Dendritic cell treated with granulocyte-macrophage colony-stimulating factor and Interleukin-4, amounts not matched to agents 40 ng/mL and 50 ng/mL, for 4 days (primary cell): ENCODE measurements at regions not wholly inside any gene's neighbourhood (a gene's known extent, or its start where the extent isn't known, plus 50 kb on each side); places are given as distances from the start of the nearest gene placed in this dataset.

Source experiments
- H3K27ac Mint-ChIP-seq: one replicate; pipeline ENCODE4 v1.8.0; 2022; ENCODE audit warnings: mild to moderate bottlenecking, mixed read lengths
- H3K27me3 Mint-ChIP-seq: one replicate; pipeline ENCODE4 v1.8.0; 2022; ENCODE audit warnings: mild to moderate bottlenecking, mixed read lengths
- H3K36me3 Mint-ChIP-seq: one replicate; pipeline ENCODE4 v1.8.0; 2022; ENCODE audit warnings: low read depth, mixed read lengths
- H3K4me1 Mint-ChIP-seq: one replicate; pipeline ENCODE4 v1.8.0; 2022; ENCODE audit warnings: low read depth, mixed read lengths
- H3K4me3 Mint-ChIP-seq: one replicate; pipeline ENCODE4 v1.8.0; 2022; ENCODE audit warnings: mild to moderate bottlenecking, moderate library complexity, mixed read lengths
- H3K9me3 Mint-ChIP-seq: one replicate; pipeline ENCODE4 v1.8.0; 2022; ENCODE audit warnings: mixed read lengths
- intact Hi-C: fragments of 100-400 bp; cut with micrococcal nuclease; formaldehyde crosslinking; loops from one replicate; pipeline ENCODE4 v1.15.0; 2022

DNA sequence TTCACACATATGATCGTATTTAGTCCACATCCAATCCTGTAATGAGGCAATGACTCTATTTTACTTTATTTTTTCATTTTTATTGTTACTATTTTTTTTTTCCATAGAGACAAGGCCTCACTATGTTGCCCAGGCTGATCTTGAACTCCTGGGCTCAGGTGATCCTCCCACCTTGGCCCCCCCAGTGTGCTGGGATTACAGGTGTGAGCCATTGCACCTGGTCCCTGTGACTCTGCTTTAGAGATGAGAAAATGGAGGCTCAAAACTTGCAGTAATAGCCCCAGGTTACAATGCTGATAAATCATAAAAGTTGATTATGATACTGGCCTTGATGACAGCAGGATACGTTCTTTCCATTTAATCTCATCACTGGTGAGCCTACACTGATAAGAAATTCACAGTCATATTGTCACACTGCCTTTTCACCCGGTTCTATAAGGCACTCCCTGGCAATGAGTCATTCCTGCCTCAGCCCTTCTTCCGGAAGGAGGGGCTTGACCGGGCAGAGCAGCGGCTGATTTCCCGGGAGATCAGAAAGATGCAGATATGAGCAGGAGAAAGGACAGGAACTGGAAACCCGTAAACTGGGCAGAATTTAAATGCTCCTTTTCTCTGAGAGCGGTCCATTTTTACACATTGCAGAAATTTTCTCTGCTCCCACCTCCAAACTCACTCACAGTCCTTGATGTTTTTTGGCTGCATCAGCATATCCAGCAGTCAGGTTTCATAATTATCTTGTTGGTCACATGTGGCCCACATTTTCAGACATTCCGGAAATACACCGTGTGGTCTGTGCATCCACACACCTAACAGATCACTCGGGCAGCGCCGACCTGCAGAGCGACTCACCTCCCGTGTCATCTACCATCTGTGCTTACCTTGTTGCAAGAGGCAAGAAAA is 616.4 kb downstream of the EFNB2 start:
- peaks cover 24% of the 10 kb centered on the region for H3K9me3 Mint-ChIP-seq
- H3K27me3 Mint-ChIP-seq: no peaks in the 10 kb centered on the region
- H3K4me3 Mint-ChIP-seq: no peak overlapping the region
- H3K36me3 Mint-ChIP-seq: no peaks in the 10 kb centered on the region
- intact Hi-C loops: no loop called here
- no peaks in the 10 kb centered on the region for H3K4me1 Mint-ChIP-seq
- no peak overlapping the region for H3K27ac Mint-ChIP-seq

DNA sequence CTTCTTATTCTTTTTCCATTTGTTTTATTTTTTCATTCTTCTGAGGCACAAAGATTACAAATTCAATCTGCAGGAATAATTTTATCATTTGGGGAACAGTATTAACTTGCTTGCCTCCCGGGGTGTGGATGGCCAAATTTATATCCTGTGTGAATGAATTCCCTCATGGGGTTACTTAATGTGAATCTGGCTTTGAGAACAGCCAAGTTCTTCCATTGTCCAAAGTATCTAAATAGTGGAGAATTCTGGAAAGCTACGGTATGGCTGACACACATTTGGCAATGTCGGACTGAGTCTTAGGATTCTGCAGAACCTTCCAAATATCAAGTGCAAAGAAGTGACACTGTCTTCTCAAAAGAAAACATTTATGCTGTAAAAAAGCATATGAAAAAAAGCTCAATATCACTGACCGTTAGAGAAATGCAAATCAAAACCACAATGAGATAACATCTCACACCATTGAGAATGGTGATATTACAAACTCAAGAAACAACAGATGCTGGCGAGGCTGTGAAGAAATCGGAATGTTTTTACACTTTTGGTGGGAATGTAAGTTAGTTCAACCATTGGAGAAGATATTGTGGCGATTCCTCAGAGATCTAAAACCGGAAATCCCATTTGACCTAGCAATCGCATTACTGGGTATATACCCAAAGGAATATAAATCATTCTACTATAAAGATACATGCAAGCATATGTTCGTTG is 620.2 kb downstream of the EFNB2 start:
- H3K4me3 Mint-ChIP-seq: no peak overlapping the region
- no peak overlapping the region for H3K27ac Mint-ChIP-seq
- H3K4me1 Mint-ChIP-seq: no peaks in the 10 kb centered on the region
- no peaks in the 10 kb centered on the region for H3K27me3 Mint-ChIP-seq
- intact Hi-C loops: no loop called here
- H3K9me3 Mint-ChIP-seq: peaks cover 8% of the 10 kb centered on the region
- no peaks in the 10 kb centered on the region for H3K36me3 Mint-ChIP-seq

DNA sequence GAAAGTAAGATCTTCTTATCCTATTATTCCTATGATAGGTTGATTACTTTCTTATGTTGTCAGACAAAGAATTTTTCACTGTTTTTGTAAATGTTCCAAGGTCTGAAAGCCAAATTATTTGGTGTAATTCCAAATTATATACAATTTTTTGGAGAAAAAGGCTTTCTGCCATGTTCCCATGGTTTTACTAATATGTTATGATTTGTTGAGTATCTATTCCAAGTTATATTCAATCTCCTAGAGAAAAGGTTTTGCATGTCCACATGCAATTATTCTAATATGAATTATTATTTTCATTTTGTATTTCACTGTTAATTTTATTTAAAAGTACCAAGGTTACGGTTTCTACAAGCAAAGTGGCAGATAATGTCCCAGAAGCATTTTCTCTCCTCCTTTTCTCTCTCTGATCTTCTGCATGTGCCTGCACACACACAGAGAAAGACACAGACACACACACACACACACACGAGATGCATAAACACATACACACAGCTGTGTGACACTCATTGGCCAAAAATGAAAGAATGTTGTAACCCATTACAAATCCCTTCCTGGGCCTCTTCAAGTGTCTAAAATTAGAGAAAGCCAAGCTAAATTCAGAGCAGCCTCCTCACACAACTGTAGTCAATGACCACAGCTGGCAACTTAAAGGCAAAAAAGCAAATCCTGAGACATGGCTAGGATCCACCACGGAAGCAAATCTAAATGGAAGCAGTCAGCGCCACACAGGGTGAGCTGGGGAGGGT is 621.0 kb downstream of the EFNB2 start:
- intact Hi-C loops: no loop called here
- Mint-ChIP-seq H3K4me3 (no peak overlapping the region), H3K4me1 (no peaks in the 10 kb centered on the region), H3K27me3 (no peaks in the 10 kb centered on the region), H3K36me3 (no peaks in the 10 kb centered on the region), H3K27ac (no peak overlapping the region), H3K9me3 (peaks cover 8% of the 10 kb centered on the region)

DNA sequence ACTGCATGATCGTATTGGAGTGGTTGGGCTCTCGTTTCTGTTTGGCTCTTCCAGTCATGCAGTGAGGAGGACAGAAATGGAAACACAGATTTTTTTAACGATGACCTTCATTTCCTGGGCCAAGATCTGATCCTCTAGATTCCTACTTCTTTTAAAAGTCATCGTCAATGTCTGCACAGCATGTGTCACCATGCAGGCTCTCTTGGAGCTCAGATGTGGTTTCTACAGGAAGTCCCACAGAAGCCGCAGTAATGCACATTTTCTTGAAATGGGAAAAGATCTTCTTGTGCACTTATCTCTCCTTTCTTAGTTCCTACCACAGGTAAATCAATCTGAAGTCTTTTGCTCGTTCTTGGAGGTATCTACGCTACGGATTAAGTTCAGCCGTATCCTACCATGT is 626.9 kb downstream of the EFNB2 start:
- Mint-ChIP-seq H3K4me1 (no peaks in the 10 kb centered on the region), H3K9me3 (no peaks in the 10 kb centered on the region), H3K36me3 (no peaks in the 10 kb centered on the region), H3K27me3 (no peaks in the 10 kb centered on the region), H3K4me3 (no peak overlapping the region), H3K27ac (no peak overlapping the region)
- intact Hi-C loops: no loop called here

DNA sequence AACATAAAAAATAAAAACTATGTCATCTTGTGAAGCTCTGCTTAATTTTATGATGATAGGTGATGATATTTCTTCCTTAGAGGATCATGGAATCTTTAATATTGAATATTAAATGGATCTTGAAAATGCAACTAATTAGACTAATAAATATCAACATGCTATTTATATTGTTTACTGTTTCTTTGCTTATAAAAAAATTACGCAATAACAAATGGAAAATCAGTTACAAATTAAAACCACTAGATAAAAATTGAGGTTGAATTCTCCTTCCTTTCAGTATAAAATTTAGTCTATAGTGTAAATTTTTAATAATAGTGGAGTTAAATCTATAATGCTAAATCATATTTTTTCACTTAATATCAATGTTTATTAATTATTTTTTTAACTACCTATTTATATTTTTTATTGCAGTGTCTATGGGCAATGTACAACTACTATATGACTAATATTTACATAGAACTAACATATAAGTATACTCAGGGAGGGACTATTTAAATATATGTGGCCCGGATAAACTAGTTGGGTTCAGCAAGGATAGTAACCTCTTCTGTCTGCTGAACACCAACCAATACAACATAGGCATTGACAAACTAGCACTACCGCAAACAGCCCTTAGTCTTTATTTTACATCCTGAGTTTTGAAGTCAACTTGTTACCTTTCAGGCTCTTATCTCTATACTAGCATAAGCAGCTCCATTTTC is 628.0 kb downstream of the EFNB2 start:
- no peak overlapping the region for H3K4me3 Mint-ChIP-seq
- no peaks in the 10 kb centered on the region for H3K27me3 Mint-ChIP-seq

DNA sequence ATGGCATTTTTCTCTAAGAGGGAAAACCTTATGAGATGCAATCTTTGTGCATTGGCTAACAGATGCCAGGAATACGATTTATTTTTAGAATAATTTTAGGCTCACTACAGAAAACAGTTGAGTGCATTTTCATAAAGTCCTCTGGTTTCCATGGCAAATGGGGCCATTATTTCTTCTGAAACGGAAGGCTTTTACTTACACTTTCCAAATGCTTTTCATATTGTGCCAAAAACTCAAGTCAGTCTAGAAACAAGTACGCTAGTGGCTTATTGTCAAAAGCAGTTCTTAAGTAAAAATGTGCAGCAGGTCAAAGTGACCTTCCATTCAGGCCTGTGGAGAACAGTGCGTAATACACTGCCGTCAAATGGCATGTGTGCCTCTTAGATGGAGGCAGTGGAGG is 628.7 kb downstream of the EFNB2 start:
- Mint-ChIP-seq H3K9me3 (no peaks in the 10 kb centered on the region), H3K27ac (no peak overlapping the region), H3K4me3 (no peak overlapping the region), H3K36me3 (no peaks in the 10 kb centered on the region), H3K27me3 (no peaks in the 10 kb centered on the region), H3K4me1 (no peaks in the 10 kb centered on the region)
- intact Hi-C loops: no loop called here

More for the DNA sequence above, 628.0 kb downstream of the EFNB2 start:
- no peaks in the 10 kb centered on the region for H3K9me3 Mint-ChIP-seq
- H3K27ac Mint-ChIP-seq: no peak overlapping the region
- no peaks in the 10 kb centered on the region for H3K4me1 Mint-ChIP-seq
- intact Hi-C loops: no loop called here
- no peaks in the 10 kb centered on the region for H3K36me3 Mint-ChIP-seq

DNA sequence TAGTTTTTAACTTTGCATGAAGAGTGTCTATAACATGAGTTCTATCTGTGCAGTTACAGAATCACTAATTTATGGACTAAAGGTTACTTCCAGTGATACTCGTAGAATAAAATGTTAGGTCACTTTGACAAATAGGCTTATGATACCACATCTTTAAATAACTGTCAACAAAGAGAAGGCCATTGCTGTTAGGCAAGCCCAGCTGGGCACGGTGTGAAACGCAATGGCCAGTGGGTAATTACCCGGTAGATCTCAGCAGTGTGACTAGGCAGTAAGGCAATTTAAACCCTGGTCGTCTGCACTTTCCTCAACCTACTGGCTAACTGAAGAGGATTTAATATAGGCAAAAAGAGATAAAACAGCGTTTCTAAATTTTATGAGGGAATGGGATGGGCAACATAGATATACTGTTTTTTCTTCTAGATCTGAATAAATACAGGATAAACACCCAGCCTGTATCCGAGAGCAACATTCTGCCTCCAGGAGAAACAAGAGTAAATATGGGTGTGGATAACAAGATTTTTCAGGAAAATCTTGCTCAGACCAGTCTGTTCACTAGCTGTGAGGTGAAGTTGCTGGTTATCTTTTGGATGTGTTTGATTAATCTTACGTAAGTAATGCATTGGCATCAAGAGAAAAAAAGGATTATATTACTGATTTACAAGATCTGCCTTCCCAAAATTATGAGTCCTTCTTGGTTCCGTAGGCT is 631.3 kb downstream of the EFNB2 start:
- Mint-ChIP-seq H3K27me3 (no peaks in the 10 kb centered on the region), H3K4me1 (no peaks in the 10 kb centered on the region), H3K4me3 (no peak overlapping the region), H3K27ac (no peak overlapping the region), H3K9me3 (peaks cover under 1% of the 10 kb centered on the region), H3K36me3 (no peaks in the 10 kb centered on the region)
- intact Hi-C loops: no loop called here

DNA sequence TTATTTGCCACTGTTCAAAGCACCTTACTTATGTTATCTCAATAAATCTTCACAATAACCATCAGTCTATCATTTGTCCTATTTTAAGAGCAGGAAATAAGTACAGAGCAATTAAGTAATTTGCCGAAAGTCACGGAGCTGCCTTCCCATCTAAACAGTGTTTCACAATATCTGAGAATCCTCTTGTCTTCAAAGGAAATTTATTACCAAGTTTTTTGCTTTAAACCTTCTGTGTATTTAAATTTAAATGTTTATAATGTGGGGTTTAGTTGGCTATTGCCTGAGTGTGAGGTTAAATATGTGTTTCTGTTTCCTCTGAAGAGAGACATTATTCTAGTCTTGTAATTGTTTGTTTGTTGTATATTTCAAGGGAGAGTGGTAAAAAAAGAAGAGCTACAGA is 633.1 kb downstream of the EFNB2 start:
- Mint-ChIP-seq H3K4me3 (no peak overlapping the region), H3K9me3 (peaks cover 18% of the 10 kb centered on the region), H3K27me3 (no peaks in the 10 kb centered on the region), H3K36me3 (no peaks in the 10 kb centered on the region), H3K4me1 (no peaks in the 10 kb centered on the region), H3K27ac (no peak overlapping the region)
- intact Hi-C loops: no loop called here

DNA sequence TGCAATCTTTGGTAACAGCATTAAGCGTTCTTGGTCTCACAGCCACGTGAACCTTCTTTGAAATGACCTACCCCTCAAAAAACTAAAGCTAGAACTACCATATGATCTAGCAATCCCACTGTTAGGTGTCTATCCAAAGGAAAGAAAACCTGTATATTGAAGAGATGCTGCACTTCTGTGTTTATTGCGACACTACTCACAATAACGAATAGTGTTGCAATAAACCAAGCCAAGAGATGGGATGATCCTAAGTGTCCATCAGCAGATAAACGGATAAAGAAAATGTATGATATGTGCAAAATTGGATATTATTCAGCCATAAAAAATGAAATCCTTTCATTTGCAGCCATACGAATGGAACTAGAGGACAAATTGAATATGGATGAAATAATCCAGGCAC is 637.9 kb downstream of the EFNB2 start:
- Mint-ChIP-seq H3K36me3 (no peaks in the 10 kb centered on the region), H3K9me3 (peaks cover 50% of the 10 kb centered on the region), H3K27me3 (no peaks in the 10 kb centered on the region), H3K4me1 (no peaks in the 10 kb centered on the region), H3K4me3 (no peak overlapping the region), H3K27ac (no peak overlapping the region)
- intact Hi-C loops: no loop called here

DNA sequence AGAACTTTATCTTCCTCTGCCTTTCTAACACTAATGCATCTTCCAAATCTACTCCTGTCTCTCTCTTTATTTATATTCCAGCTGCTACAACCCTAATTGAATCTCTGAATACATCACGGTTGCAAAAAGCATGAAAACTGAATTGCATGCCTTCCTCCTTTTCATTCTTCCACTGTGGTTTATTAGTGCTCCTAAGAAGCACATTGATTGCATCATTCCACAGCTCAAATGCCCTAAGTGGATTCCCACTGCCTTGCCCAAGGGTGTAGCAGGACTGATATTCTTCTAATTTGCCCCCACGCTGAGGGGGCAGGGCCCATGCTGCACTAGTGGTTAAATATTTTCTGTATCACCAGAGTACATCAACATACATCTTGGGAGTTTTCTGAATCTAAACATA is 640.8 kb downstream of the EFNB2 start:
- H3K4me3 Mint-ChIP-seq: no peak overlapping the region

DNA sequence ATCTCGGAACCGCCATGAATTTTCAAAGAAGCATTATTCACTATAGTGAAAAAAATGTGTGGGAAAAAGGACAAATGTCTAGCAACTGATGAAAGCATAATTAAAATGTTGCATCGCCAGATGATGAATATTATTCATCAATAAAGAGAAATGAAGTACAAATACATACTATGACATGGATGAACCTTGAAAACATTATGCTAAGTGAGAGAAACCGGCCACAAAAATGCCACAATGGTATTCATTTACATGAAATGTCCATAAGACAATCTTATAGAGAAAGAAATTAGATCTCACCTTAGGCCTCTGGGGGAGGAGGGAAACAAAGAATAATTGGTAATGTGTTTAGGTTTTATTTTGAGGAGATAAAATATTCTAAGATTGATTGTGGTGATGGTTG is 645.0 kb downstream of the EFNB2 start:
- Mint-ChIP-seq H3K4me3 (no peak overlapping the region), H3K36me3 (no peaks in the 10 kb centered on the region), H3K27ac (no peak overlapping the region), H3K27me3 (no peaks in the 10 kb centered on the region), H3K4me1 (no peaks in the 10 kb centered on the region), H3K9me3 (peaks cover 58% of the 10 kb centered on the region)
- intact Hi-C loops: no loop called here

More for the DNA sequence above, 640.8 kb downstream of the EFNB2 start:
- Mint-ChIP-seq H3K27ac (no peak overlapping the region), H3K27me3 (no peaks in the 10 kb centered on the region), H3K4me1 (no peaks in the 10 kb centered on the region), H3K36me3 (no peaks in the 10 kb centered on the region), H3K9me3 (peaks cover 62% of the 10 kb centered on the region)
- intact Hi-C loops: no loop called here

DNA sequence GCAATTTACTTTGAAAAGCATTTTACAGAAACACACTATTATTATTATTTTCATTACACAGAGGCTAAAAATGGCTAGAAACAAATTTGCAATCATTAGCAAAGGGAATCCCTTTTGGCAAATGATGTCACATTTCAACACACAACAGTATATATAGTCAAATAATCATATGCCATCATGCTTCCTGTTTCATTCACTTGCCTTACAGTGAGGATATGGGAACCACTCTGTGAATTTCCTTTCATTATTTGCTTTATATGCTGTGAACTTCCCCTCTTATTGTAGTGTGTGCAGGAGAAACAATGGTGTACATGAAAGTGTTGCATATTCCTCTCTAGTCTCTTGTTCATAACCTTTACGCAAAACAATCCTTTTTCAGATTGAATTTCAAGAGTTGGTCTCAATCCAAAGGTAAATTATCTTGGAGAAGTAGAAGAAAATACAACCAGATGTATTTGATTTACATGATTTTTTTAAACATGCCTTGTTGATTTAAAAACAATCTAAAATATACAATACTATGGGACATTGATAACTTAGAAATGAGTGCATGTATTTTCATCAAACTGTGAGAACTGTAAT is 657.3 kb downstream of the EFNB2 start:
- Mint-ChIP-seq H3K27me3 (no peaks in the 10 kb centered on the region), H3K4me3 (no peak overlapping the region), H3K27ac (no peak overlapping the region), H3K9me3 (peaks cover 3% of the 10 kb centered on the region), H3K36me3 (no peaks in the 10 kb centered on the region), H3K4me1 (no peaks in the 10 kb centered on the region)
- intact Hi-C loops: no loop called here

DNA sequence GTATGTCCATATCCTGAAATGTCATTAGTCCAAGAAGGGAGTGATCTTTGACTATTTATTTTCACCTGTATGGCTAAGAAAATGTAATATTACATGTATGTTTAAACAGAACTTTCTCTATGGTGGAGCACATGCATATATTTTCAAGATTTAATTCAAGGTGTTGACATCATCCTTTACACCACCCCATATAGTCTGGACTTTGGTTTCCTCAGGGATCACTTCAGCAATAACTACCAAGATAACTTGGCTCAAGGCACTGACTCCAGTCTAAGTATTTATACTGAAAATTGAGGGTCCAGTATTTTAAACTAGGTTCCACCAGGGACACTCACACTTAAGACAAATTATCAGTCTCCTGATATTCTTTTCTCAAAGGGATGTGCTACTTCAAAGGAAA is 660.6 kb downstream of the EFNB2 start:
- H3K4me1 Mint-ChIP-seq: no peaks in the 10 kb centered on the region
- H3K36me3 Mint-ChIP-seq: no peaks in the 10 kb centered on the region
- H3K4me3 Mint-ChIP-seq: no peak overlapping the region

More for the DNA sequence above, 660.6 kb downstream of the EFNB2 start:
- Mint-ChIP-seq H3K27me3 (no peaks in the 10 kb centered on the region), H3K9me3 (peaks cover 11% of the 10 kb centered on the region), H3K27ac (no peak overlapping the region)
- intact Hi-C loops: no loop called here
